ENCODE measurements at regions not wholly inside any gene's neighbourhood (a gene's known extent, or its start where the extent isn't known, plus 50 kb on each side); places are given as distances from the start of the nearest gene placed in this dataset.

DNA sequence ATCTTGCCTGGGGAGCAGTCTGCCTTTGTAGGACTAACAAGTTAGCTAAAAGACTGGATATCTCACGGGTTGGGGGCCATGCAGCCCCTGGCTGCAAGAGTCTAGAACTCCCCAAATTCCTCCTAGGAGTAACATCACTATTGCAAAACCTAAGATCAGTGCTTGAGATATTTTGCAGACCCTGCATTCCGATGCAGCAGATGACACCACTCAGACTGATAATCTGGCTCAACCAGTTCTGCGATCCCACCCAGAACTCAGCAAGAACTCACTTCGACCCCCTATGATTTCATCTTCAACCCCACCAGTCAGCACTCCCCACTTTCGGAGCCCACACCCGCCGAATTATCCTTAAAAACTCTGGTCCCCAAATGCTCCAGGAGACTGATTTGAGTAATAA, 834.0 kb downstream of the C4orf33 start:
- ChIA-PET POLR2A (no interaction called here), CTCF (ENCODE audit: low intra/inter-chr PET ratio) (no interaction called here)
- Histone ChIP-seq H3K9me3 (replicated peaks; ENCODE audit: control insufficient read depth, insufficient read depth, low read depth, low read length) (no peaks in the 10 kb centered on the region; the same call in 1 of the 2 replicates), H3K9me1 (ENCODE audit: control insufficient read depth, insufficient read depth, low read length) (no peaks in the 10 kb centered on the region), H3K36me3 (ENCODE audit: control insufficient read depth, insufficient read depth, low read length) (no peaks in the 10 kb centered on the region), H3K4me1 (replicated peaks in 1 of 2; ENCODE audit: control insufficient read depth in 2 of 2, insufficient read depth in 2 of 2, low read length in 2 of 2) (no peaks in the 10 kb centered on the region), H3K4me3 (no peak overlapping the region), H3K27me3 (ENCODE audit: control insufficient read depth in 2 of 2, insufficient read depth in 2 of 2, low read length in 2 of 2) (no peaks in the 10 kb centered on the region), H3K27ac (ENCODE audit: extremely low read depth, low read depth, low read length) (no peak overlapping the region), H3K79me2 (ENCODE audit: control insufficient read depth, insufficient read depth, low read length) (no peaks in the 10 kb centered on the region), H3K4me2 (ENCODE audit: insufficient read depth, low read length) (no peak overlapping the region), H2AFZ (ENCODE audit: low read depth, low read length) (no peak overlapping the region), H4K20me1 (replicated peaks; ENCODE audit: control insufficient read depth, insufficient read depth, low read length) (no peaks in the 10 kb centered on the region), H3K9ac (ENCODE audit: insufficient read depth in 1 of 2, low read depth in 2 of 2, low read length in 2 of 2) (no peak overlapping the region)
- in situ Hi-C loops (cut with MboI) (no loop called here), intact Hi-C loops (cut with micrococcal nuclease) (no loop called here)
- no peak for TF ChIP-seq SMARCE1 (IDR thresholded peaks at IDR 0.05)
- TF ChIP-seq, protein P1, sequence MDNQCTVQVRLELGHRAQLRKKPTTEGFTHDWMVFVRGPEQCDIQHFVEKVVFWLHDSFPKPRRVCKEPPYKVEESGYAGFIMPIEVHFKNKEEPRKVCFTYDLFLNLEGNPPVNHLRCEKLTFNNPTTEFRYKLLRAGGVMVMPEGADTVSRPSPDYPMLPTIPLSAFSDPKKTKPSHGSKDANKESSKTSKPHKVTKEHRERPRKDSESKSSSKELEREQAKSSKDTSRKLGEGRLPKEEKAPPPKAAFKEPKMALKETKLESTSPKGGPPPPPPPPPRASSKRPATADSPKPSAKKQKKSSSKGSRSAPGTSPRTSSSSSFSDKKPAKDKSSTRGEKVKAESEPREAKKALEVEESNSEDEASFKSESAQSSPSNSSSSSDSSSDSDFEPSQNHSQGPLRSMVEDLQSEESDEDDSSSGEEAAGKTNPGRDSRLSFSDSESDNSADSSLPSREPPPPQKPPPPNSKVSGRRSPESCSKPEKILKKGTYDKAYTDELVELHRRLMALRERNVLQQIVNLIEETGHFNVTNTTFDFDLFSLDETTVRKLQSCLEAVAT (IDR thresholded peaks at IDR 0.05): no peak
- TF ChIP-seq ZFP30 (CRISPR knock-in tag; IDR thresholded peaks at IDR 0.05; ENCODE audit: borderline replicate concordance): no peak
- no peak for TF ChIP-seq HDAC3 (IDR thresholded peaks at IDR 0.05; ENCODE audit: borderline replicate concordance, partially characterized antibody)
- no peak for TF ChIP-seq HDAC6 (IDR thresholded peaks at IDR 0.05; ENCODE audit: low read depth, low read length)
- 0% methylated on average over 7 of the region's 7 CpGs for WGBS (ENCODE audit: insufficient coverage, low coverage, missing lambda C conversion rate)
- no peak for ATAC-seq
- FAIRE-seq: no peak
- DNase-seq (ENCODE audit: extremely low read depth in 1 of 4, low spot score in 3 of 4): no peak
- BruUV-seq (replicated peaks): no TSS peak

DNA sequence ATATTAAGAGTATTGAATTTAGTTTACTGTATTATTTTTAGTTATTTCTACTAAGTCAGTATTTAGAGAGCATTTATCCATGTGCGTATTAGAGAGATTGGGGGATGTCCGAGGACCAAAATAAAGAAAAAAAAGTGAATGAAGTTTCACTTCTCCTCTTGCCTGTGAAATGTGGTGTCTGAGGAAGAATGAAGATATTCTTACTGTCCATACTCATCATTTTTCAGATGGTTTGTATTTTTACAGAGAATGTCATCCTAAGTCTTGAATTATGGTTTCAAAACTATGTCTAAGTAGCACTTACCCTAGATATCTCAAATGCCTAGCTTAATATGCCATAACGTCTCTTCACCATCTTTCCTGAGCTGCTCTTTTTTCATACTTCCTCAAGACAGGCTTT, 854.3 kb downstream of the C4orf33 start:
- ChIA-PET POLR2A (no interaction called here), CTCF (ENCODE audit: low intra/inter-chr PET ratio) (no interaction called here)
- Histone ChIP-seq H3K9me1 (ENCODE audit: control insufficient read depth, insufficient read depth, low read length) (no peaks in the 10 kb centered on the region), H3K27ac (ENCODE audit: extremely low read depth, low read depth, low read length) (no peak overlapping the region), H3K36me3 (ENCODE audit: control insufficient read depth, insufficient read depth, low read length) (no peaks in the 10 kb centered on the region), H3K9ac (ENCODE audit: insufficient read depth in 1 of 2, low read depth in 2 of 2, low read length in 2 of 2) (no peak overlapping the region), H2AFZ (ENCODE audit: low read depth, low read length) (no peak overlapping the region), H3K27me3 (ENCODE audit: control insufficient read depth in 2 of 2, insufficient read depth in 2 of 2, low read length in 2 of 2) (no peaks in the 10 kb centered on the region), H4K20me1 (replicated peaks; ENCODE audit: control insufficient read depth, insufficient read depth, low read length) (no peaks in the 10 kb centered on the region), H3K79me2 (ENCODE audit: control insufficient read depth, insufficient read depth, low read length) (no peaks in the 10 kb centered on the region), H3K4me1 (replicated peaks in 1 of 2; ENCODE audit: control insufficient read depth in 2 of 2, insufficient read depth in 2 of 2, low read length in 2 of 2) (no peaks in the 10 kb centered on the region), H3K4me3 (no peak overlapping the region), H3K4me2 (ENCODE audit: insufficient read depth, low read length) (no peak overlapping the region), H3K9me3 (replicated peaks; ENCODE audit: control insufficient read depth, insufficient read depth, low read depth, low read length) (no peaks in the 10 kb centered on the region)
- TF ChIP-seq ZZZ3 (IDR thresholded peaks at IDR 0.05): no peak
- 0% methylated on average over 3 of the region's 3 CpGs for WGBS (ENCODE audit: insufficient coverage, low coverage, missing lambda C conversion rate)
- intact Hi-C loops (cut with micrococcal nuclease): no loop called here
- in situ Hi-C loops (cut with MboI): no loop called here
- BruUV-seq (replicated peaks): no TSS peak
- DNase-seq (ENCODE audit: extremely low read depth in 1 of 4, low spot score in 3 of 4) (no peak), FAIRE-seq (no peak), ATAC-seq (no peak)
